Ectodermal cell (in vitro differentiated cells): ENCODE measurements at regions not wholly inside any gene's neighbourhood (a gene's known extent, or its start where the extent isn't known, plus 50 kb on each side); places are given as distances from the start of the nearest gene placed in this dataset.

Source experiments
- H3K27ac ChIP-seq: 2 replicates; pipeline ENCODE4 v1.7.0; 2013; ENCODE audit warnings: mild to moderate bottlenecking, low read depth, low read length; ENCODE audit not compliant: insufficient read depth, poor library complexity, severe bottlenecking
- H3K27me3 ChIP-seq: 2 replicates; pipeline ENCODE4 v1.7.0; 2013; ENCODE audit warnings: mild to moderate bottlenecking, low read length; ENCODE audit not compliant: insufficient read depth, control insufficient read depth, poor library complexity, severe bottlenecking
- H3K36me3 ChIP-seq: one replicate; pipeline ENCODE4 v1.7.0; 2013; ENCODE audit warnings: low read length; ENCODE audit not compliant: control insufficient read depth, insufficient read depth
- H3K4me1 ChIP-seq: one replicate; pipeline ENCODE4 v1.7.0; 2013; ENCODE audit warnings: low read length; ENCODE audit not compliant: control insufficient read depth, insufficient read depth
- H3K4me3 ChIP-seq: 2 replicates; pipeline ENCODE4 v1.7.0; 2013; ENCODE audit warnings: low read depth, low read length, control low read depth; ENCODE audit not compliant: insufficient read depth
- H3K9me3 ChIP-seq: 2 replicates; pipeline ENCODE4 v1.7.0; 2013; ENCODE audit warnings: mild to moderate bottlenecking, low read length, moderate library complexity; ENCODE audit not compliant: control insufficient read depth
- WGBS, 2 experiments: methylation state at CpG; one replicate each; pipeline ENCODE4 v1.1.7; 2013; ENCODE audit warnings: missing lambda C conversion rate in 2 of 2; 5-methylcytosine and 5-hydroxymethylcytosine counted together

DNA sequence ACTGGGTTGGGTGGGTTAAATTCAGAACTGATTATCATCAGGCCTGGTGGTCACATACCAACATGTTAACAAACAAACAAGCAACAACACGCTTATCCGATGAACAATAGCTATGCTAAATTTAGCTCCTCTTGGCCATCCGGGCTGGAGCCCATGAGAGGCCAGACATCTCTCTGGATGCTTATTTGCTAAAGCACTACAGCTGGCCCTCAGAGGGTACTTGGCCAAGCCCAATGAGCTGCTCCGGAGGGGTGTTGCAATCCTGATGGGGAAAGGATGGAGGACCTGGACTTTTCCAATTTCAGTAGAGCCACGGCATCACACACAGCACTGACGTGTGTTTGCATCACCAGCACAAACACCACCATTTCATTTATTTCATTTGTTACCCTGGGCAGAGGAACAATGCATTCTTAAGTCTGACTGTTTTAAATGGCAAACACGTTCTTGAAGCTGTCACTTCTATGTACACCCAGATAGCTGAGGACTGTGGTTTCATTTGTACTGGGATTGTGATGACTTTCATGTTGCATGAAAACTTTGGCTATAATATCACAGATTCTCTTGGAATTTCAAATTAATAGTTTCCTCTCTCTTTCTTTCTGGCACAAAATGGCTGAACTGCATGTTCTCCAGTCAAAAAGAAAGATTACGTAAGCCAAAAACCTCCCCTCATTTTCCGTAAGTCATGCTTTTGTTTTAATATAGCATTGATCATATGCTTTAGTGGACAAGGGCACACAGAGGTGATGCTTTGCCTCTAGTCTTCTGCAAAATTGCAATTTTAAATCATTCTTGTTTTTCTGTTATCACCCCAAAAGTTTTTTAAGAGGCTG, 359.8 kb upstream of the KAZN start:
- Histone ChIP-seq H3K27me3 (no peaks in the 10 kb centered on the region), H3K4me3 (no peak overlapping the region), H3K9me3 (no peaks in the 10 kb centered on the region), H3K36me3 (no peaks in the 10 kb centered on the region), H3K27ac (no peak overlapping the region), H3K4me1 (no peaks in the 10 kb centered on the region)
- 94 to 95% methylated on average over 9 of the region's 9 CpGs for WGBS, 2 experiments

- Histone ChIP-seq H3K27me3 (no peaks in the 10 kb centered on the region), H3K4me3 (no peak overlapping the region), H3K4me1 (no peaks in the 10 kb centered on the region), H3K9me3 (no peaks in the 10 kb centered on the region), H3K27ac (no peak overlapping the region), H3K36me3 (no peaks in the 10 kb centered on the region)
- 90 to 96% methylated on average over 3 of the region's 3 CpGs for WGBS, 2 experiments
Measured at GRCh38 chr1:14240265-14240664, 358.2 kb upstream of the KAZN start.

DNA sequence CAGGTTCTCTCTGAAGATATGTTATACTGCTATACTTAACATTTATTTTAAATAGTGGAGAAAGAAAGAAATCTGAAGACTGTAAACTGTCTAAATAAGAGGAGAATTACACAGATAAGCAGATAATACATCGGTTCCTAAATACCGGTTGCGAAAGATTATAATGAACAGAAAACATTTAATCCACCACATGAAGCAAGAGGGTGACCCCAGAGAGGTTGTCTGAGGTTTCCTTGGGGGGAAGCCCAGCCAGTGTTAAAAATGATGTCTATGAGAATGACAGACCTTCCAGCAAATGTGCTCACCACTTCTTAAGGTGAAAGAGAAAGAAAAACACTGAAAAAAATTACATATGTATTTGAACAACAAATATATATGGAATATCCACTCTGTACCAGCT, 356.4 kb upstream of the KAZN start:
- Histone ChIP-seq H3K4me3 (no peak overlapping the region), H3K4me1 (no peaks in the 10 kb centered on the region), H3K27ac (no peak overlapping the region), H3K36me3 (no peaks in the 10 kb centered on the region), H3K27me3 (no peaks in the 10 kb centered on the region), H3K9me3 (no peaks in the 10 kb centered on the region)
- 98 to 100% methylated on average over 1 to 3 of the region's 3 CpGs for WGBS, 2 experiments

GRCh38 chr1:14242870-14243269, 355.6 kb upstream of the KAZN start:
- no peaks in the 10 kb centered on the region for H3K27me3 ChIP-seq

DNA sequence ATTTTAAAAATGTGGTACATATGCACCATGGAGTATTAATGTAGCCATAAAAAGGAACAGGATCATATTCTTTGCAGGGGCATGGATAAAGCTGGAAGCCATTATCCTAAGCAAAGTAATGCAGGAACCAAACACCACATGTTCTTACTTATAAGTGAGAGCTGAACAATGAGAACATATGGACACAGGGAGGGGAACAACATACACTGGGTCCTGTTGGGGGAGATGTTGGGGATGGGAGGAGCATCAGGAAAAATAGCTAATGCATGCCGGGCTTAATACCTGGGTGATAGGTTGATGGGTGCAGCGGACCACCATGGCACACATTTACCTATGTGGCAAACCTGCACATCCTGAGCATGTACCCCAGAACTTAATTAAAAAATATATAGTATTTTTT, 352.5 kb upstream of the KAZN start:
- Histone ChIP-seq H3K4me1 (no peaks in the 10 kb centered on the region), H3K9me3 (no peaks in the 10 kb centered on the region), H3K27ac (no peak overlapping the region), H3K4me3 (no peak overlapping the region), H3K27me3 (no peaks in the 10 kb centered on the region), H3K36me3 (no peaks in the 10 kb centered on the region)
- WGBS, 2 experiments, result 78 to 100% methylated on average over 2 of the region's 2 CpGs

More at GRCh38 chr1:14242870-14243269, 355.6 kb upstream of the KAZN start:
- Histone ChIP-seq H3K36me3 (no peaks in the 10 kb centered on the region), H3K4me1 (no peaks in the 10 kb centered on the region), H3K4me3 (no peak overlapping the region), H3K27ac (no peak overlapping the region), H3K9me3 (no peaks in the 10 kb centered on the region)
- 89 to 90% methylated on average over 8 of the region's 8 CpGs for WGBS, 2 experiments

- H3K4me3 ChIP-seq, result no peak overlapping the region
- H3K27me3 ChIP-seq, result no peaks in the 10 kb centered on the region
- 94 to 97% methylated on average over 3 to 5 of the region's 5 CpGs for WGBS, 2 experiments
- H3K4me1 ChIP-seq, result no peaks in the 10 kb centered on the region
- no peak overlapping the region for H3K27ac ChIP-seq
- H3K9me3 ChIP-seq, result no peaks in the 10 kb centered on the region
- H3K36me3 ChIP-seq, result no peaks in the 10 kb centered on the region
Measured at GRCh38 chr1:14246471-14246870, 352.0 kb upstream of the KAZN start.

GRCh38 chr1:14247666-14248065, 350.8 kb upstream of the KAZN start:
- no peaks in the 10 kb centered on the region for H3K4me1 ChIP-seq
- H3K36me3 ChIP-seq, result no peaks in the 10 kb centered on the region
- H3K9me3 ChIP-seq, result no peaks in the 10 kb centered on the region
- 90 to 93% methylated on average over 5 to 6 of the region's 6 CpGs for WGBS, 2 experiments
- H3K27me3 ChIP-seq, result no peaks in the 10 kb centered on the region
- no peak overlapping the region for H3K4me3 ChIP-seq
- H3K27ac ChIP-seq, result no peak overlapping the region

DNA sequence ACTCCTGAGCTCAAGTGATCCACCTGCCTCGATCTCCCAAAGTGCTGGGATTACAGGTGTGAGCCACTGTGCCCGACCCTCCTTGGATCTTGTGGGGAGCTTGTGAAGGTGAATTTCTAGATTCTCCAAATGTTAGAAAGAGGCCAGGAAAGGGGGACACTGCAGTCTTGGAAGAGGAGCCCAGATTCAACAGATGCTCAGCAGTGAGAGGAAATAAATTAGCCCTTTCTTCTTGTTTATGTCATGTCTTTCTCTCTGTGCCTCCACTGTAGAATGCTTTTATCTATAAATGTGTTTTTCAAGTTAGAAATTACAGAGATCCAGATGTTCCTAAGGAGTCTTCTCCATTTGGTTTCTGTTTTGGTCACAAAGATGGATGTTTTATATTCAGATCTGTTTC, 346.6 kb upstream of the KAZN start:
- no peaks in the 10 kb centered on the region for H3K36me3 ChIP-seq
- 83 to 95% methylated on average over 2 of the region's 2 CpGs for WGBS, 2 experiments

GRCh38 chr1:14253676-14254075, 344.8 kb upstream of the KAZN start:
- no peaks in the 10 kb centered on the region for H3K9me3 ChIP-seq
- no peaks in the 10 kb centered on the region for H3K36me3 ChIP-seq
- no peak overlapping the region for H3K27ac ChIP-seq
- no peaks in the 10 kb centered on the region for H3K27me3 ChIP-seq
- 96 to 98% methylated on average over 5 to 7 of the region's 7 CpGs for WGBS, 2 experiments
- H3K4me3 ChIP-seq, result no peak overlapping the region
- H3K4me1 ChIP-seq, result no peaks in the 10 kb centered on the region

More for the DNA sequence above, 346.6 kb upstream of the KAZN start:
- H3K4me1 ChIP-seq, result no peaks in the 10 kb centered on the region
- no peak overlapping the region for H3K4me3 ChIP-seq
- no peaks in the 10 kb centered on the region for H3K9me3 ChIP-seq
- no peak overlapping the region for H3K27ac ChIP-seq
- no peaks in the 10 kb centered on the region for H3K27me3 ChIP-seq

- no peak overlapping the region for H3K27ac ChIP-seq
- no peaks in the 10 kb centered on the region for H3K27me3 ChIP-seq
- H3K36me3 ChIP-seq, result no peaks in the 10 kb centered on the region
- no peaks in the 10 kb centered on the region for H3K9me3 ChIP-seq
- no peak overlapping the region for H3K4me3 ChIP-seq
- WGBS, 2 experiments, result 90 to 91% methylated on average over 6 of the region's 6 CpGs
- H3K4me1 ChIP-seq, result no peaks in the 10 kb centered on the region
Measured at GRCh38 chr1:14254251-14254650, 344.2 kb upstream of the KAZN start.
